ENCODE measurements at regions not wholly inside any gene's neighbourhood (a gene's known extent, or its start where the extent isn't known, plus 50 kb on each side); places are given as distances from the start of the nearest gene placed in this dataset.

DNA sequence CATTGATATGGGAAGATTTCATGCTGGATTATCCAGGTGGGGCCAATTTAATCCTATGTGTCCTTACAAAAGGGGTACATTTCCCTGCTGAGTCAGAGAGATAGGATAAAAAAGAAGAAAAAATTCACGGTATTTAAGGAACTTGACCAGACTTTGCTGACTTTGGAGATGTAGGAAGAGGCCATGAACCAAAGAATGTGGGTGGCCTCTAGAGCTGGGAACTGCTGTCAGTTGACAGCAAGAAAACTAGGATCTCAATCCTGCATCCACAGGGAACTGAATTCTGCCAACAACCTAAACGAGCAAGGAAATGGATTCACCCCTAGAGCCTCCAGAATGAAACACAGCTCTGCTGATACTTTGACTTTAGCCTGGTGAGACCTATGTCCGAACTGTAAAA lies 148.1 kb upstream of the SLC24A5 start:
- TF ChIP-seq CTCF (IDR thresholded peaks at IDR 0.05; ENCODE audit: low read depth, low read length, missing input control) (no peak), RAD21 (IDR thresholded peaks at IDR 0.05) (no peak), HNF4A (conservative IDR thresholded peaks at IDR 0.05) (no peak), REST (IDR thresholded peaks at IDR 0.05) (no peak), MAX (IDR thresholded peaks at IDR 0.05) (no peak), SP1 (IDR thresholded peaks at IDR 0.05) (no peak), FOXA1 (IDR thresholded peaks at IDR 0.05) (no peak)

Measured in liver (tissue), 3 donors.